GM23338 (cell line): ENCODE measurements at regions not wholly inside any gene's neighbourhood (a gene's known extent, or its start where the extent isn't known, plus 50 kb on each side); places are given as distances from the start of the nearest gene placed in this dataset.

Source experiments
- ATAC-seq: fragments of 200-7000 bp; cut with Tn5 transposase; 3 replicates; pipeline ENCODE4 v1.9.1; 2020
- DNase-seq: peaks from one replicate; pipeline ENCODE4 v3.0.0-alpha.2; 2015; ENCODE audit warnings: low spot score
- H2AFZ ChIP-seq: fragments of 200-600 bp; sonication (generic); 2 replicates; pipeline ENCODE4 v1.8.0; 2016; ENCODE audit warnings: antibody characterized with exemption, mild to moderate bottlenecking, moderate library complexity
- H3F3A ChIP-seq: fragments of 200-600 bp; sonication (generic); replicated peaks from 2 replicates; pipeline ENCODE4 v1.8.0; 2017; ENCODE audit warnings: antibody characterized with exemption, mixed run types, low read depth
- H3K27ac ChIP-seq: fragments of 200-600 bp; sonication (generic); 2 replicates; pipeline ENCODE4 v1.6.1; 2016; ENCODE audit warnings: low read depth
- H3K27me3 ChIP-seq: fragments of 200-600 bp; sonication (generic); 2 replicates; pipeline ENCODE4 v1.8.0; 2016; ENCODE audit warnings: mild to moderate bottlenecking, mixed run types, moderate library complexity; ENCODE audit not compliant: insufficient read depth
- H3K36me3 ChIP-seq: fragments of 200-600 bp; sonication (generic); 2 replicates; pipeline ENCODE4 v1.8.0; 2016; ENCODE audit warnings: mild to moderate bottlenecking; ENCODE audit not compliant: insufficient read depth
- H3K4me1 ChIP-seq: fragments of 200-600 bp; sonication (generic); 2 replicates; pipeline ENCODE4 v1.8.0; 2016; ENCODE audit warnings: mild to moderate bottlenecking, moderate library complexity; ENCODE audit not compliant: insufficient read depth
- H3K4me2 ChIP-seq: fragments of 200-600 bp; sonication (generic); 2 replicates; pipeline ENCODE4 v1.7.1; 2017; ENCODE audit warnings: mixed run types
- H3K4me3 ChIP-seq: fragments of 200-600 bp; sonication (generic); 2 replicates; pipeline ENCODE4 v1.6.1; 2016; ENCODE audit warnings: mixed run types
- H3K79me2 ChIP-seq: fragments of 200-600 bp; sonication (generic); replicated peaks from 2 replicates; pipeline ENCODE4 v1.8.0; 2017; ENCODE audit warnings: mild to moderate bottlenecking; ENCODE audit not compliant: insufficient read depth
- H3K9me2 ChIP-seq: fragments of 200-600 bp; sonication (generic); 2 replicates; pipeline ENCODE4 v1.8.0; 2017; ENCODE audit not compliant: insufficient read depth
- H4K20me1 ChIP-seq: fragments of 200-600 bp; sonication (generic); replicated peaks from 2 replicates; pipeline ENCODE4 v1.8.0; 2017; ENCODE audit warnings: mild to moderate bottlenecking; ENCODE audit not compliant: insufficient read depth
- H3K27ac Mint-ChIP-seq: 2 replicates; pipeline ENCODE4 v1.8.0; 2020; ENCODE audit warnings: inconsistent platforms, mild to moderate bottlenecking, moderate library complexity, mixed read lengths
- H3K27me3 Mint-ChIP-seq: 3 replicates; pipeline ENCODE4 v1.8.0; 2022; ENCODE audit warnings: low read depth, mild to moderate bottlenecking, moderate library complexity, mixed read lengths, inconsistent platforms; ENCODE audit not compliant: insufficient read depth, poor library complexity
- H3K36me3 Mint-ChIP-seq: 3 replicates; pipeline ENCODE4 v1.8.0; 2021; ENCODE audit warnings: low read depth, mild to moderate bottlenecking, inconsistent platforms, moderate library complexity, mixed read lengths
- H3K4me1 Mint-ChIP-seq: 3 replicates; pipeline ENCODE4 v1.8.0; 2020; ENCODE audit warnings: mild to moderate bottlenecking, inconsistent platforms, mixed read lengths
- H3K4me3 Mint-ChIP-seq: 3 replicates; pipeline ENCODE4 v1.8.0; 2021; ENCODE audit warnings: moderate library complexity, mild to moderate bottlenecking, inconsistent platforms, mixed read lengths
- H3K9me3 Mint-ChIP-seq: 3 replicates; pipeline ENCODE4 v1.8.0; 2020; ENCODE audit warnings: moderate library complexity, mild to moderate bottlenecking, inconsistent platforms, mixed read lengths
- CREB1 ChIP-seq: fragments of 250-450 bp; sonication (Bioruptor Pico); IDR thresholded peaks from 2 replicates; pipeline ENCODE4 v1.5.0; 2020; ENCODE audit warnings: low read depth, mild to moderate bottlenecking, moderate library complexity
- CTCF ChIP-seq, 2 experiments: fragments of 200-600 bp in 1 of 2; sonication (generic) in 1 of 2; conservative IDR thresholded peaks; 2 replicates each; pipeline versions ENCODE4 v1.5.1 to v1.6.1; 2016 to 2017; ENCODE audit warnings: antibody characterized with exemption in 2 of 2, low read depth in 2 of 2, mild to moderate bottlenecking in 2 of 2, moderate library complexity in 1 of 2
- ETS1 ChIP-seq: IDR thresholded peaks from 2 replicates; pipeline ENCODE4 v1.6.1; 2016; ENCODE audit warnings: antibody characterized with exemption
- EZH2 ChIP-seq: fragments of 200-600 bp; sonication (generic); IDR thresholded peaks from one replicate; pipeline ENCODE4 v1.8.0; 2017; ENCODE audit warnings: antibody characterized with exemption, mild to moderate bottlenecking, low read depth; ENCODE audit not compliant: unreplicated experiment
- EZH2phosphoT487 ChIP-seq: fragments of 200-600 bp; sonication (generic); IDR thresholded peaks from one replicate; pipeline ENCODE4 v1.8.1; 2018; ENCODE audit warnings: antibody characterized with exemption; ENCODE audit not compliant: unreplicated experiment
- JUNB ChIP-seq: IDR thresholded peaks from one replicate; pipeline ENCODE4 v1.6.1; 2016; ENCODE audit warnings: antibody characterized with exemption; ENCODE audit not compliant: unreplicated experiment
- NANOG ChIP-seq: IDR thresholded peaks from 2 replicates; pipeline ENCODE4 v1.6.1; 2016; ENCODE audit warnings: antibody characterized with exemption, borderline replicate concordance
- POLR2AphosphoS5 ChIP-seq: IDR thresholded peaks from 2 replicates; pipeline ENCODE4 v1.6.1; 2016; ENCODE audit warnings: antibody characterized with exemption, low read depth
- REST ChIP-seq: IDR thresholded peaks from one replicate; pipeline ENCODE4 v1.6.1; 2018; ENCODE audit warnings: antibody characterized with exemption; ENCODE audit not compliant: unreplicated experiment
- STAT1 ChIP-seq: IDR thresholded peaks from one replicate; pipeline ENCODE4 v1.6.1; 2016; ENCODE audit warnings: antibody characterized with exemption; ENCODE audit not compliant: unreplicated experiment
- ZNF114 ChIP-seq: fragments of 250-450 bp; sonication (Bioruptor Pico); IDR thresholded peaks from 2 replicates; pipeline ENCODE4 v1.5.0; 2020; ENCODE audit warnings: mild to moderate bottlenecking, moderate library complexity
- ZNF331 ChIP-seq: fragments of 250-450 bp; sonication (Bioruptor Pico); IDR thresholded peaks from 2 replicates; pipeline ENCODE4 v1.5.0; 2020; ENCODE audit warnings: low read depth, mild to moderate bottlenecking, moderate library complexity
- ZNF462 ChIP-seq: fragments of 250-450 bp; sonication (Bioruptor Pico); IDR thresholded peaks from 2 replicates; pipeline ENCODE4 v1.5.0; 2020; ENCODE audit warnings: mild to moderate bottlenecking, moderate library complexity

GRCh38 chr9:79481846-79482477 lies 89.8 kb upstream of the TLE4 start:
- no peak overlapping the region for H3K27ac Mint-ChIP-seq
- ATAC-seq, result no peak
- H3K9me2 ChIP-seq, result no peaks in the 10 kb centered on the region

More at GRCh38 chr9:79481846-79482477, 89.8 kb upstream of the TLE4 start:
- no peak overlapping the region for H3K4me3 ChIP-seq
- no peak overlapping the region for H3K4me2 ChIP-seq
- peaks cover 1% of the 10 kb centered on the region for H3K27me3 Mint-ChIP-seq
- no peaks in the 10 kb centered on the region for H3K9me3 Mint-ChIP-seq
- no peak overlapping the region for H3K4me3 Mint-ChIP-seq
- DNase-seq, result no peak
- H3K4me1 Mint-ChIP-seq, result peaks cover 8% of the 10 kb centered on the region; the same call in 2 of the 3 replicates
- no peaks in the 10 kb centered on the region for H3F3A ChIP-seq
- no peaks in the 10 kb centered on the region for H4K20me1 ChIP-seq
- TF ChIP-seq POLR2AphosphoS5, result no peak
- no peak for TF ChIP-seq ETS1
- TF ChIP-seq EZH2, result no peak
- TF ChIP-seq NANOG, result no peak
- TF ChIP-seq STAT1, result no peak
- TF ChIP-seq CREB1 (CRISPR knock-in tag), result no peak
- no peak for TF ChIP-seq EZH2phosphoT487
- TF ChIP-seq ZNF114 (CRISPR knock-in tag), result no peak
- TF ChIP-seq ZNF331, result no peak
- TF ChIP-seq ZNF462 (CRISPR knock-in tag), result no peak
- no peak for TF ChIP-seq REST
- TF ChIP-seq JUNB, result no peak
- no peak for TF ChIP-seq CTCF (conservative IDR thresholded peaks at IDR 0.05; ENCODE audit: low read depth in 2 of 2)
- H3K36me3 Mint-ChIP-seq, result no peaks in the 10 kb centered on the region
- H2AFZ ChIP-seq, result 0 out of 2 replicates have a peak overlapping the region, but pooled peaks have one; percentile 28
- H3K27me3 ChIP-seq, result no peaks in the 10 kb centered on the region
- peaks cover 6% of the 10 kb centered on the region; the same call in 1 of the 2 replicates for H3K4me1 ChIP-seq
- H3K27ac ChIP-seq, result no peak overlapping the region
- H3K36me3 ChIP-seq, result no peaks in the 10 kb centered on the region
- no peaks in the 10 kb centered on the region for H3K79me2 ChIP-seq
